Trophoblast cell (in vitro differentiated cells and primary cell): ENCODE measurements at regions not wholly inside any gene's neighbourhood (a gene's known extent, or its start where the extent isn't known, plus 50 kb on each side); places are given as distances from the start of the nearest gene placed in this dataset.

Experiments used
- DNase-seq, 2 donors: peaks; one replicate each; pipeline ENCODE4 v3.0.0-alpha.2; 2016
- H2AFZ ChIP-seq: 2 replicates; pipeline ENCODE4 v1.6.1; 2013; ENCODE audit warnings: low read length, moderate library complexity, mild to moderate bottlenecking; ENCODE audit not compliant: insufficient read depth, poor library complexity
- H2AK5ac ChIP-seq: 2 replicates; pipeline ENCODE4 v1.6.1; 2013; ENCODE audit warnings: mild to moderate bottlenecking, low read length
- H2BK120ac ChIP-seq: 2 replicates; pipeline ENCODE4 v1.6.1; 2013; ENCODE audit warnings: low read length, mild to moderate bottlenecking, moderate library complexity; ENCODE audit not compliant: insufficient read depth, poor library complexity
- H2BK12ac ChIP-seq: 2 replicates; pipeline ENCODE4 v1.6.1; 2013; ENCODE audit warnings: mild to moderate bottlenecking, low read length, moderate library complexity
- H2BK5ac ChIP-seq: 2 replicates; pipeline ENCODE4 v1.6.1; 2013; ENCODE audit warnings: low read length, low read depth, moderate library complexity, mild to moderate bottlenecking; ENCODE audit not compliant: poor library complexity
- H3K14ac ChIP-seq: 2 replicates; pipeline ENCODE4 v1.6.1; 2013; ENCODE audit warnings: mild to moderate bottlenecking, low read length
- H3K18ac ChIP-seq: 2 replicates; pipeline ENCODE4 v1.6.1; 2013; ENCODE audit warnings: mild to moderate bottlenecking, low read length
- H3K23ac ChIP-seq: 2 replicates; pipeline ENCODE4 v1.6.1; 2013; ENCODE audit warnings: low read length
- H3K27ac ChIP-seq: 2 replicates; pipeline ENCODE4 v1.5.1; 2013; ENCODE audit warnings: low read depth, mild to moderate bottlenecking, inconsistent platforms, low read length, moderate library complexity
- H3K27me3 ChIP-seq: 2 replicates; pipeline ENCODE4 v1.6.1; 2013; ENCODE audit warnings: inconsistent platforms, mild to moderate bottlenecking, low read length, moderate library complexity; ENCODE audit not compliant: insufficient read depth
- H3K36me3 ChIP-seq, 2 experiments: 1 replicate in 1 of 2; 2 replicates in 1 of 2; pipeline ENCODE4 v1.6.1; 2013; ENCODE audit warnings: low read length in 2 of 2, mild to moderate bottlenecking in 2 of 2, moderate library complexity in 1 of 2; ENCODE audit not compliant: insufficient read depth in 2 of 2, control insufficient read depth in 1 of 2
- H3K4ac ChIP-seq: 2 replicates; pipeline ENCODE4 v1.6.1; 2013; ENCODE audit warnings: low read depth, mild to moderate bottlenecking, low read length, moderate library complexity
- H3K4me1 ChIP-seq, 2 experiments: 1 replicate in 1 of 2; 2 replicates in 1 of 2; pipeline ENCODE4 v1.6.1; 2013; ENCODE audit warnings: low read length in 2 of 2, mild to moderate bottlenecking in 2 of 2, moderate library complexity in 1 of 2; ENCODE audit not compliant: insufficient read depth in 2 of 2, control insufficient read depth in 1 of 2
- H3K4me2 ChIP-seq: 2 replicates; pipeline ENCODE4 v1.6.1; 2013; ENCODE audit warnings: inconsistent platforms, mild to moderate bottlenecking, low read length, moderate library complexity
- H3K4me3 ChIP-seq: 2 replicates; pipeline ENCODE4 v1.5.1; 2013; ENCODE audit warnings: mild to moderate bottlenecking, low read depth, low read length, inconsistent platforms
- H3K79me1 ChIP-seq: one replicate; pipeline ENCODE4 v1.6.1; 2013; ENCODE audit warnings: low read length
- H3K79me2 ChIP-seq: 2 replicates; pipeline ENCODE4 v1.6.1; 2013; ENCODE audit warnings: low read length, mild to moderate bottlenecking; ENCODE audit not compliant: control insufficient read depth, insufficient read depth, poor library complexity
- H3K9ac ChIP-seq: 2 replicates; pipeline ENCODE4 v1.6.1; 2013; ENCODE audit warnings: mild to moderate bottlenecking, low read length
- H3K9me3 ChIP-seq: 2 replicates; pipeline ENCODE4 v1.6.1; 2013; ENCODE audit warnings: low read depth, mild to moderate bottlenecking, control low read depth, inconsistent platforms, low read length; ENCODE audit not compliant: insufficient read depth
- H4K12ac ChIP-seq: 2 replicates; pipeline ENCODE4 v1.6.1; 2013; ENCODE audit warnings: low read depth, mild to moderate bottlenecking, low read length, moderate library complexity
- H4K8ac ChIP-seq: 2 replicates; pipeline ENCODE4 v1.6.1; 2013; ENCODE audit warnings: low read depth, mild to moderate bottlenecking, low read length, moderate library complexity
- H4K91ac ChIP-seq: one replicate; pipeline ENCODE4 v1.6.1; 2013; ENCODE audit warnings: low read depth, mild to moderate bottlenecking, low read length, moderate library complexity
- WGBS: extraction: QIAGEN DNeasy Blood & Tissue Kit; methylation state at CpG from one replicate; pipeline ENCODE4 v1.1.7; 2013; ENCODE audit warnings: missing lambda C conversion rate; ENCODE audit not compliant: insufficient read length, insufficient coverage; ENCODE audit errors: extremely low coverage; 5-methylcytosine and 5-hydroxymethylcytosine counted together

- Histone ChIP-seq H3K14ac (no peak overlapping the region), H3K9me3 (no peaks in the 10 kb centered on the region), H3K27ac (no peak overlapping the region), H2AK5ac (no peak overlapping the region), H2BK5ac (no peak overlapping the region), H3K27me3 (no peaks in the 10 kb centered on the region), H4K8ac (no peak overlapping the region), H3K18ac (no peak overlapping the region), H4K91ac (no peak overlapping the region), H2AFZ (no peak overlapping the region), H3K4me1 (no peaks in the 10 kb centered on the region), H2BK12ac (no peak overlapping the region), H3K9ac (no peak overlapping the region), H3K4ac (no peak overlapping the region), H3K79me2 (no peaks in the 10 kb centered on the region), H2BK120ac (no peak overlapping the region), H3K36me3 (no peaks in the 10 kb centered on the region), H3K4me2 (no peak overlapping the region), H3K4me3 (no peak overlapping the region), H3K23ac (no peak overlapping the region), H4K12ac (no peak overlapping the region), H3K79me1 (no peaks in the 10 kb centered on the region)
- WGBS = no CpG with 5 or more reads among the region's 3 CpGs
- DNase-seq = no peak
These were observed 124.5 kb downstream of the TMEM182 start for GRCh38 chr2:102886216-102886893.

DNA sequence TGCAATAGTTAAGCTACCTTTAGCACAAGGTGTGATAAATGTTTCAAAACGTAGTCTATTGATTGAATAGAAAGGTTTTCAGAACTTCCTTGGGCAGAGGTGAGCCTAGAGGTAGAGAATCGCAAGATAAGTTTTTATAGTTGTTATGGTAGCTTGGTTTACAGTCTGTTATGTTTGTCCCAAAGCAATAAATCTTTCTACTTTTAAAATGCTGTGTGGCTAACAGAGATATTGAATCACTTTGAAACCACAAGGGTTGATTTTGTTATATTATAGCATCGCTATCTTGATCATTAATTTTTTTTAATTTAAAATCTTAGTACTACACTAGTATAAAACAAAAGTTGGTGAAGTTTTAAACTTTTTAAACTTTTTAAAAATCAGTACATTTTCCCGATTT is 126.7 kb downstream of the TMEM182 start:
- no peak overlapping the region for H2AFZ ChIP-seq
- H2AK5ac ChIP-seq = no peak overlapping the region
- no peak overlapping the region for H3K18ac ChIP-seq
- WGBS = no CpG with 5 or more reads among the region's 4 CpGs
- no peak overlapping the region for H3K4ac ChIP-seq
- H3K79me2 ChIP-seq = no peaks in the 10 kb centered on the region
- no peak overlapping the region for H2BK12ac ChIP-seq
- no peak overlapping the region for H3K4me3 ChIP-seq
- no peak overlapping the region for H3K9ac ChIP-seq
- H3K23ac ChIP-seq = no peak overlapping the region
- no peak for DNase-seq
- H3K4me1 ChIP-seq = no peaks in the 10 kb centered on the region
- no peaks in the 10 kb centered on the region for H3K36me3 ChIP-seq
- no peak overlapping the region for H2BK5ac ChIP-seq
- H3K79me1 ChIP-seq = no peaks in the 10 kb centered on the region
- no peak overlapping the region for H3K14ac ChIP-seq
- no peak overlapping the region for H2BK120ac ChIP-seq
- H4K91ac ChIP-seq = no peak overlapping the region
- H3K4me2 ChIP-seq = no peak overlapping the region
- H4K12ac ChIP-seq = no peak overlapping the region
- H4K8ac ChIP-seq = no peak overlapping the region
- H3K27me3 ChIP-seq = no peaks in the 10 kb centered on the region
- no peaks in the 10 kb centered on the region for H3K9me3 ChIP-seq
- H3K27ac ChIP-seq = no peak overlapping the region

- H2AK5ac ChIP-seq = no peak overlapping the region
- H3K4me3 ChIP-seq = no peak overlapping the region
- no peak overlapping the region for H3K27ac ChIP-seq
- H3K9me3 ChIP-seq = no peaks in the 10 kb centered on the region
- H2BK120ac ChIP-seq = no peak overlapping the region
- H4K12ac ChIP-seq = no peak overlapping the region
- H3K79me1 ChIP-seq = no peaks in the 10 kb centered on the region
- no peaks in the 10 kb centered on the region for H3K27me3 ChIP-seq
- no peaks in the 10 kb centered on the region for H3K36me3 ChIP-seq
- no peak overlapping the region for H3K9ac ChIP-seq
- no peak overlapping the region for H2AFZ ChIP-seq
- H2BK12ac ChIP-seq = no peak overlapping the region
- no peak overlapping the region for H4K91ac ChIP-seq
- WGBS = no CpG with 5 or more reads among the region's 6 CpGs
- no peak overlapping the region for H3K14ac ChIP-seq
- H3K4ac ChIP-seq = no peak overlapping the region
- H3K18ac ChIP-seq = no peak overlapping the region
- no peak overlapping the region for H3K4me2 ChIP-seq
- no peak overlapping the region for H3K23ac ChIP-seq
- H4K8ac ChIP-seq = no peak overlapping the region
- no peaks in the 10 kb centered on the region for H3K79me2 ChIP-seq
- no peak overlapping the region for H2BK5ac ChIP-seq
- no peak for DNase-seq
- no peaks in the 10 kb centered on the region for H3K4me1 ChIP-seq
These were observed 129.5 kb downstream of the TMEM182 start for GRCh38 chr2:102891296-102891695.

DNA sequence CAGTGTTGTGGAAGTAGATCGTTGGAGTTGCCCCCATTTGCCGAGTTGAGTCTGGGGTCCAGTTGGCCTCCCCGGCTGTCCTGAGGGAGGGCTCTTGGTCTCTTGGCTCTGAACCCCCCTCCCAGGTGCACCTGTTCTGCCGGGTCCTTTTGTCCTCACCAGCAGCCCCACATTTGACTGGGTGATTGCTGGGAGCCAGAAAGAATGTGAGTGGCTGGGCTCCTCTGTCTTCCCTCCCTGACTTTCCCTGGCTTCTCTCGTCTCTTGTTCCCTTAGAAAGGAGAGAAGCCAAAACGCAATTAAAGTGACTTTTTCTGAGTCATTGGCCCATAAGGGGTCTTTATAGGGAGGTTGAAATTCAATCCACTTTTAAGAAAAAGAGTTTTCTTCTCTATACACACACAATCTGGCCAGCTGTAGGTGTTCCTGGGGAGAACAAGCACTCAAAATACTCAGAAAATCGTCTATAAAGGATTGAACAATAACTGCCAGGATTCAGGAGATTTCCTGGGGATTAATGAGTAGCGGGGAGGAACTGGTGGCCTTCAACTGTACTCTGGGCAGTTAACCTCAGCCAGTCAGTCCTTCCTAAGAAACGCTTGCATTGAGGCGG is 131.0 kb downstream of the TMEM182 start:
- DNase-seq = no peak
- no peaks in the 10 kb centered on the region for H3K79me2 ChIP-seq
- no CpG with 5 or more reads among the region's 10 CpGs for WGBS

More for the DNA sequence above, 131.0 kb downstream of the TMEM182 start:
- Histone ChIP-seq H4K91ac (no peak overlapping the region), H3K4me1 (no peaks in the 10 kb centered on the region), H3K18ac (no peak overlapping the region), H3K36me3 (no peaks in the 10 kb centered on the region), H3K27ac (no peak overlapping the region), H3K23ac (no peak overlapping the region), H3K27me3 (no peaks in the 10 kb centered on the region), H4K12ac (no peak overlapping the region), H3K4me2 (no peak overlapping the region), H4K8ac (no peak overlapping the region), H2BK120ac (no peak overlapping the region), H3K4me3 (no peak overlapping the region), H3K14ac (no peak overlapping the region), H3K4ac (no peak overlapping the region), H3K9me3 (no peaks in the 10 kb centered on the region), H2BK12ac (no peak overlapping the region), H2BK5ac (no peak overlapping the region), H3K9ac (no peak overlapping the region), H3K79me1 (no peaks in the 10 kb centered on the region), H2AK5ac (no peak overlapping the region), H2AFZ (no peak overlapping the region)
